Osteoblast (primary cell): ENCODE measurements at regions not wholly inside any gene's neighbourhood (a gene's known extent, or its start where the extent isn't known, plus 50 kb on each side); places are given as distances from the start of the nearest gene placed in this dataset.

Experiments
- DNase-seq: peaks from one replicate; pipeline ENCODE4 v3.0.0; 2011; ENCODE audit warnings: low spot score, mixed read lengths; ENCODE audit not compliant: insufficient read length; ENCODE audit errors: missing footprints
- H2AFZ ChIP-seq: 2 replicates; pipeline ENCODE4 v1.6.0; 2011; ENCODE audit warnings: mild to moderate bottlenecking, low read length
- H3K27ac ChIP-seq: 2 replicates; pipeline ENCODE4 v1.5.1; 2011; ENCODE audit warnings: mild to moderate bottlenecking, low read depth, low read length, moderate library complexity
- H3K27me3 ChIP-seq: 2 replicates; pipeline ENCODE4 v1.6.0; 2012; ENCODE audit warnings: mild to moderate bottlenecking, control low read depth, inconsistent platforms, low read length, moderate library complexity; ENCODE audit not compliant: insufficient read depth
- H3K36me3 ChIP-seq: 2 replicates; pipeline ENCODE4 v1.5.1; 2011; ENCODE audit warnings: mild to moderate bottlenecking, low read length, control low read depth, moderate library complexity; ENCODE audit not compliant: insufficient read depth
- H3K4me1 ChIP-seq: 2 replicates; pipeline ENCODE4 v1.5.1; 2011; ENCODE audit warnings: mild to moderate bottlenecking, low read length, control low read depth, moderate library complexity; ENCODE audit not compliant: insufficient read depth
- H3K4me2 ChIP-seq: 2 replicates; pipeline ENCODE4 v1.6.0; 2011; ENCODE audit warnings: mild to moderate bottlenecking, low read length; ENCODE audit not compliant: insufficient read depth
- H3K4me3 ChIP-seq: fragments of 200-600 bp; sonication (generic); 3 replicates; pipeline ENCODE4 v1.5.1; 2012; ENCODE audit warnings: mild to moderate bottlenecking, low read length, inconsistent platforms; ENCODE audit not compliant: insufficient read depth
- H3K79me2 ChIP-seq: 2 replicates; pipeline ENCODE4 v1.6.0; 2012; ENCODE audit warnings: mild to moderate bottlenecking, low read length, control low read depth, inconsistent platforms; ENCODE audit not compliant: insufficient read depth
- H3K9me3 ChIP-seq: 2 replicates; pipeline ENCODE4 v1.5.1; 2011; ENCODE audit warnings: low read depth, low read length, control low read depth
- H4K20me1 ChIP-seq: 2 replicates; pipeline ENCODE4 v1.6.0; 2012; ENCODE audit warnings: mild to moderate bottlenecking, low read length, control low read depth; ENCODE audit not compliant: insufficient read depth
- TF ChIP-seq, protein P1 (sequence below): IDR thresholded peaks from 2 replicates; pipeline ENCODE4 v1.5.1; 2011; ENCODE audit warnings: mild to moderate bottlenecking, low read depth, low read length, moderate library complexity; ENCODE audit errors: extremely low read depth

DNA sequence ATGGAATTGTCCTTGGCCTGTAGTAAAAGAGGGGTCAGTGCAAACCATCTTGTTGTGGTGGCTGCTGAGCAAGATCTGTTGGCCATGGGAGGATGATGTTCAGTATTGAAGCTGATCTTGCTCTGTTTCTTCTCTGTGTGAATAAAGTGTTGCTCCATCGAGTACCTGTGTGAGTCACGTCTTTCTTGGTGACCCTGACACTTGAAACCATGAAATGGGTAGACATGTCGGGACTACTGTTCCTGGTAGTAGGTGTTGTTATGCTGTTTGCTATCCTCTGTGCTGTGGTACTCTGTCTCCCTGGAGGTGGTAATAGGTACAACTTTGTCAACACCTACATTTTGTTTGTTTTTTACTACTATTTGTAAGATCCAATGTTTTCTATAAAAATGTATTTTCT, 330.6 kb downstream of the MDFIC start:
- H3K79me2 ChIP-seq, result no peaks in the 10 kb centered on the region
- H3K9me3 ChIP-seq, result no peaks in the 10 kb centered on the region
- no peaks in the 10 kb centered on the region for H3K4me1 ChIP-seq
- no peak overlapping the region for H2AFZ ChIP-seq
- H3K4me3 ChIP-seq, result no peak overlapping the region
- no peaks in the 10 kb centered on the region for H3K27me3 ChIP-seq
- H3K4me2 ChIP-seq, result no peak overlapping the region
- TF ChIP-seq, protein P1, sequence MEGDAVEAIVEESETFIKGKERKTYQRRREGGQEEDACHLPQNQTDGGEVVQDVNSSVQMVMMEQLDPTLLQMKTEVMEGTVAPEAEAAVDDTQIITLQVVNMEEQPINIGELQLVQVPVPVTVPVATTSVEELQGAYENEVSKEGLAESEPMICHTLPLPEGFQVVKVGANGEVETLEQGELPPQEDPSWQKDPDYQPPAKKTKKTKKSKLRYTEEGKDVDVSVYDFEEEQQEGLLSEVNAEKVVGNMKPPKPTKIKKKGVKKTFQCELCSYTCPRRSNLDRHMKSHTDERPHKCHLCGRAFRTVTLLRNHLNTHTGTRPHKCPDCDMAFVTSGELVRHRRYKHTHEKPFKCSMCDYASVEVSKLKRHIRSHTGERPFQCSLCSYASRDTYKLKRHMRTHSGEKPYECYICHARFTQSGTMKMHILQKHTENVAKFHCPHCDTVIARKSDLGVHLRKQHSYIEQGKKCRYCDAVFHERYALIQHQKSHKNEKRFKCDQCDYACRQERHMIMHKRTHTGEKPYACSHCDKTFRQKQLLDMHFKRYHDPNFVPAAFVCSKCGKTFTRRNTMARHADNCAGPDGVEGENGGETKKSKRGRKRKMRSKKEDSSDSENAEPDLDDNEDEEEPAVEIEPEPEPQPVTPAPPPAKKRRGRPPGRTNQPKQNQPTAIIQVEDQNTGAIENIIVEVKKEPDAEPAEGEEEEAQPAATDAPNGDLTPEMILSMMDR, result no peak
- no peaks in the 10 kb centered on the region for H4K20me1 ChIP-seq
- peak; percentile 25 for DNase-seq
- H3K27ac ChIP-seq, result no peak overlapping the region
- H3K36me3 ChIP-seq, result no peaks in the 10 kb centered on the region

DNA sequence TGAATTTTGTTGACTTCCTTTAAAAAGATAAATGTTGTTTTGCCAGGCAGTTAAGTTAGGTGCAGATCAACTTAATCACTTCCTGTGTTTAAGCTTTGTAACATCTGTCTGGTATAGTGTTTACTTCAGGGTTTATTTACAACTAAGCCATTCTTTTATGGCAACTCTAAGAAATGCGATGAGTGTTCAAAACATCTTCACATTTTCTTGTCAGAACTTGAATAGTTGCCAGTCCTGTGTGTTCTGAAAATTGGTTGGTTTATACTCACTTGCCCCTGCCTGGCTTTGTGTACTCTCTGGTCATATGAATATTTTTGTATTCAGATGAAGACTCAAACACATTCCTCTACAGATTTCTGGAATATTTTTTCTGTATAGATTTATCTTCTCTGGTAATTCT, 327.2 kb downstream of the MDFIC start:
- Histone ChIP-seq H3K4me1 (no peaks in the 10 kb centered on the region), H3K27ac (no peak overlapping the region), H3K4me3 (no peak overlapping the region), H3K9me3 (no peaks in the 10 kb centered on the region), H3K27me3 (no peaks in the 10 kb centered on the region), H4K20me1 (no peaks in the 10 kb centered on the region), H2AFZ (peak overlapping the region; percentile 21), H3K79me2 (no peaks in the 10 kb centered on the region), H3K4me2 (no peak overlapping the region), H3K36me3 (no peaks in the 10 kb centered on the region)
- TF ChIP-seq, protein P1, result no peak
- DNase-seq, result no peak

DNA sequence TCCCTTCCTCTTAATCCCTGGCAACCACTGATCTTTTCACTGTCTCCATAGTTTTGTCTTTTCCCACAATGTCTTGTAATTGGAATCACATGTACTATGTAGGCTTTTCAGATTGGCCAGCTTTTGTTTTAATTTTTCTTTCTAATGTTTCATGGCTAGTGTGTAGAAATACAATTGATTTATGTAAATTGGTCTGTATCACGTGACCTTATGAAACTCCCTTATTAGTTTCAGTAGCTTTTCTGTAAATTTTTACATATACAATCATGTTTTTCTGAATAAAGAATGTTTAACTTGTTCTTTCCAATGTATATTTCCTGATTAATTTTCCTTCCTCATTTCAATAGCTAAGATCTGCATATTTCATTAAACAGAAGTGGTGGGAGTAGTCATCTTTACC, 319.3 kb downstream of the MDFIC start:
- H3K27me3 ChIP-seq, result no peaks in the 10 kb centered on the region
- H3K4me2 ChIP-seq, result no peak overlapping the region
- H3K4me3 ChIP-seq, result no peak overlapping the region
- no peak overlapping the region for H2AFZ ChIP-seq
- no peaks in the 10 kb centered on the region for H3K4me1 ChIP-seq
- no peaks in the 10 kb centered on the region for H3K9me3 ChIP-seq
- TF ChIP-seq, protein P1, result no peak
- no peaks in the 10 kb centered on the region for H3K79me2 ChIP-seq
- no peaks in the 10 kb centered on the region for H3K36me3 ChIP-seq
- H4K20me1 ChIP-seq, result no peaks in the 10 kb centered on the region
- DNase-seq, result no peak
- H3K27ac ChIP-seq, result no peak overlapping the region

DNA sequence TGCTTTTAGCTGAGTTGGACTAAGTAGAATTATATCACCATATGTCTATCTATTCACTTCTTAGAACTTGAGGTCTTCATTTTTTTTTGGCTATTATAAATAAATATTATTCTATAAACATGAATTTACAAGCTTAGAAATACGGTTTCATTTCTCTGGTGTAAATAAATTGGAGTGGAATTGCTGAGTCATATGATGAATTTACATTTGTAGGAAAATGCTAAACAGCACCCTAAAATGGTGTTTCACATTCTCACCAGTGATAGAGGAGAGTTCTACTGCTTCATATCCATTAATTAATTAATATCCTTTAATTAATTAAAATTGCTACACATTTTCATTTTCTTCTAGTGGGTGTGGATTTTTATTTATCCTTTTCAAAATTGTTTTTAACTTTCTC, 318.3 kb downstream of the MDFIC start:
- Histone ChIP-seq H3K4me3 (no peak overlapping the region), H3K27ac (no peak overlapping the region), H3K36me3 (no peaks in the 10 kb centered on the region), H4K20me1 (no peaks in the 10 kb centered on the region), H3K9me3 (no peaks in the 10 kb centered on the region), H2AFZ (no peak overlapping the region), H3K79me2 (no peaks in the 10 kb centered on the region), H3K27me3 (no peaks in the 10 kb centered on the region), H3K4me2 (no peak overlapping the region), H3K4me1 (no peaks in the 10 kb centered on the region)
- TF ChIP-seq, protein P1, result no peak
- no peak for DNase-seq
